ENCODE measurements at regions not wholly inside any gene's neighbourhood (a gene's known extent, or its start where the extent isn't known, plus 50 kb on each side); places are given as distances from the start of the nearest gene placed in this dataset.

- intact Hi-C loops (cut with micrococcal nuclease; ENCODE audit: unreplicated experiment): no loop called here
- Histone ChIP-seq H2AFZ (no peak overlapping the region), H4K20me1 (ENCODE audit: insufficient read depth) (no peaks in the 10 kb centered on the region), H3K4me1 (replicated peaks; ENCODE audit: insufficient read depth) (no peaks in the 10 kb centered on the region), H3F3A (ENCODE audit: insufficient read depth, low read depth) (no peaks in the 10 kb centered on the region), H3K79me2 (ENCODE audit: low read depth) (no peaks in the 10 kb centered on the region), H3K27ac (no peak overlapping the region), H3K4me2 (no peak overlapping the region), H3K36me3 (ENCODE audit: low read depth) (no peaks in the 10 kb centered on the region), H3K27me3 (ENCODE audit: insufficient read depth, low read depth) (no peaks in the 10 kb centered on the region), H3K4me3 (no peak overlapping the region), H3K9me3 (ENCODE audit: insufficient read depth, low read depth) (no peaks in the 10 kb centered on the region), H3K9me2 (ENCODE audit: insufficient read depth) (no peaks in the 10 kb centered on the region; the same call in 1 of the 2 replicates)
- CTCF ChIA-PET: no interaction called here
- DNase-seq: no peak
- no peak for TF ChIP-seq CTCF (conservative IDR thresholded peaks at IDR 0.05)
- TF ChIP-seq EZH2 (IDR thresholded peaks at IDR 0.05; ENCODE audit: low read depth): no peak
- no TSS peak for BruUV-seq (replicated peaks)
- POLR2A ChIA-PET (ENCODE audit: unreplicated experiment): no interaction called here
Observed at GRCh38 chr1:193763266-193763665, 576.9 kb upstream of the B3GALT2 start.

GRCh38 chr1:193762236-193762635 lies 575.8 kb upstream of the B3GALT2 start:
- DNase-seq: no peak
- ChIA-PET POLR2A (ENCODE audit: unreplicated experiment) (no interaction called here), CTCF (no interaction called here)
- H3K4me3 ChIP-seq: no peak overlapping the region
- no TSS peak for BruUV-seq (replicated peaks)
- H3K27me3 ChIP-seq (ENCODE audit: insufficient read depth, low read depth): no peaks in the 10 kb centered on the region
- H3K4me2 ChIP-seq: no peak overlapping the region
- H3K9me2 ChIP-seq (ENCODE audit: insufficient read depth): no peaks in the 10 kb centered on the region
- no peak overlapping the region for H2AFZ ChIP-seq
- H4K20me1 ChIP-seq (ENCODE audit: insufficient read depth): no peaks in the 10 kb centered on the region
- no peak overlapping the region for H3K27ac ChIP-seq
- H3K79me2 ChIP-seq (ENCODE audit: low read depth): no peaks in the 10 kb centered on the region
- H3K9me3 ChIP-seq (ENCODE audit: insufficient read depth, low read depth): no peaks in the 10 kb centered on the region
- intact Hi-C loops (cut with micrococcal nuclease; ENCODE audit: unreplicated experiment): no loop called here
- no peaks in the 10 kb centered on the region for H3F3A ChIP-seq (ENCODE audit: insufficient read depth, low read depth)
- H3K4me1 ChIP-seq (replicated peaks; ENCODE audit: insufficient read depth): no peaks in the 10 kb centered on the region
- H3K36me3 ChIP-seq (ENCODE audit: low read depth): no peaks in the 10 kb centered on the region
- no peak for TF ChIP-seq CTCF (conservative IDR thresholded peaks at IDR 0.05)
- TF ChIP-seq EZH2 (IDR thresholded peaks at IDR 0.05; ENCODE audit: low read depth): no peak

GRCh38 chr1:193755441-193755840 lies 569.0 kb upstream of the B3GALT2 start:
- CTCF ChIA-PET: no interaction called here
- H3K79me2 ChIP-seq (ENCODE audit: low read depth): no peaks in the 10 kb centered on the region

More at GRCh38 chr1:193755441-193755840, 569.0 kb upstream of the B3GALT2 start:
- no peak for DNase-seq
- peaks cover 4% of the 10 kb centered on the region; the same call in 1 of the 2 replicates for H3K9me2 ChIP-seq (ENCODE audit: insufficient read depth)
- H3K4me1 ChIP-seq (replicated peaks; ENCODE audit: insufficient read depth): no peaks in the 10 kb centered on the region
- no peaks in the 10 kb centered on the region for H3K9me3 ChIP-seq (ENCODE audit: insufficient read depth, low read depth)
- no peaks in the 10 kb centered on the region for H3K36me3 ChIP-seq (ENCODE audit: low read depth)
- TF ChIP-seq CTCF (conservative IDR thresholded peaks at IDR 0.05) (no peak), EZH2 (IDR thresholded peaks at IDR 0.05; ENCODE audit: low read depth) (no peak)
- no peaks in the 10 kb centered on the region for H3F3A ChIP-seq (ENCODE audit: insufficient read depth, low read depth)
- no peaks in the 10 kb centered on the region for H3K27me3 ChIP-seq (ENCODE audit: insufficient read depth, low read depth)
- no TSS peak for BruUV-seq (replicated peaks)
- no peak overlapping the region for H3K4me3 ChIP-seq
- H3K4me2 ChIP-seq: no peak overlapping the region
- POLR2A ChIA-PET (ENCODE audit: unreplicated experiment): no interaction called here
- H4K20me1 ChIP-seq (ENCODE audit: insufficient read depth): no peaks in the 10 kb centered on the region
- intact Hi-C loops (cut with micrococcal nuclease; ENCODE audit: unreplicated experiment): no loop called here
- H3K27ac ChIP-seq: no peak overlapping the region
- H2AFZ ChIP-seq: no peak overlapping the region

Measured in PC-9 (cell line).